Transverse colon (tissue), 4 donors: ENCODE measurements at regions not wholly inside any gene's neighbourhood (a gene's known extent, or its start where the extent isn't known, plus 50 kb on each side); places are given as distances from the start of the nearest gene placed in this dataset.

Experiments
- DNase-seq: peaks from one replicate; pipeline ENCODE4 v3.0.0-alpha.2; 2019
- H3K27ac ChIP-seq, 4 donors: fragments of 200-600 bp; sonication (generic); 2 replicates each; pipeline ENCODE4 v1.5.1; 2016 to 2018; ENCODE audit warnings: inconsistent platforms in 4 of 4
- H3K27me3 ChIP-seq: fragments of 200-600 bp; sonication (generic); 2 replicates; pipeline ENCODE4 v1.5.1; 2017; ENCODE audit warnings: inconsistent platforms
- H3K36me3 ChIP-seq, 4 donors: fragments of 200-600 bp; sonication (generic); 2 replicates each; pipeline ENCODE4 v1.5.1; 2017 to 2019; ENCODE audit warnings: inconsistent platforms in 4 of 4
- H3K4me1 ChIP-seq, 4 donors: fragments of 200-600 bp; sonication (generic); 2 replicates each; pipeline ENCODE4 v1.5.1; 2017 to 2020; ENCODE audit warnings: inconsistent platforms in 4 of 4
- H3K4me3 ChIP-seq, 4 donors: fragments of 200-600 bp; sonication (generic); 1 replicate in 1 of 4; 2 replicates in 3 of 4; pipeline versions ENCODE4 v1.5.1 to v1.6.1; 2017 to 2019; ENCODE audit warnings: inconsistent platforms in 4 of 4
- H3K9me3 ChIP-seq, 2 donors: fragments of 200-600 bp; sonication (generic); 2 replicates each; pipeline ENCODE4 v1.5.1; 2017 to 2019; ENCODE audit warnings: inconsistent platforms in 2 of 2
- EP300 ChIP-seq: sonication (generic); formaldehyde crosslinking; IDR thresholded peaks from one replicate; pipeline ENCODE4 v1.6.1; 2017; ENCODE audit warnings: antibody characterized with exemption, low read depth
- POLR2A ChIP-seq: fragments of 450-650 bp; IDR thresholded peaks from one replicate; pipeline ENCODE4 v1.6.1; 2016; ENCODE audit warnings: antibody characterized with exemption, mild to moderate bottlenecking, moderate library complexity
- POLR2AphosphoS5 ChIP-seq, 3 donors: sonication (generic); formaldehyde crosslinking; IDR thresholded peaks; one replicate each; pipeline ENCODE4 v1.6.1; 2016; ENCODE audit warnings: antibody characterized with exemption in 3 of 3
- WGBS, 2 donors: methylation state at CpG; one replicate each; pipeline ENCODE4 v1.1.5; 2018; ENCODE audit warnings: low coverage in 1 of 2; 5-methylcytosine and 5-hydroxymethylcytosine counted together
- in situ Hi-C, 4 donors: fragments of 200-750 bp; cut with MboI; loops; one replicate each; pipeline versions ENCODE4 v1.15.0 to v1.15.1; 2017; ENCODE audit warnings: low sequenced_read_pairs in 3 of 4, low pct_ligation_motif_present in 1 of 4, low pct_unique_long_range_greater_than_20kb in 1 of 4
- intact Hi-C: fragments of 100-400 bp; cut with DNase I; formaldehyde crosslinking; loops from one replicate; pipeline ENCODE4 v1.15.1; 2023; ENCODE audit warnings: low total_unique reads
- TF ChIP-seq, protein P1 (sequence below), 5 experiments: fragments of 200-600 bp in 3 of 5; fragments of 450-650 bp in 2 of 5; sonication (generic) in 3 of 5; IDR thresholded peaks; 1 replicate in 2 of 5; 2 replicates in 3 of 5; pipeline ENCODE4 v1.5.1; 2016 to 2017; ENCODE audit warnings: antibody characterized with exemption in 5 of 5, inconsistent platforms in 3 of 5, mild to moderate bottlenecking in 2 of 5, moderate library complexity in 1 of 5

DNA sequence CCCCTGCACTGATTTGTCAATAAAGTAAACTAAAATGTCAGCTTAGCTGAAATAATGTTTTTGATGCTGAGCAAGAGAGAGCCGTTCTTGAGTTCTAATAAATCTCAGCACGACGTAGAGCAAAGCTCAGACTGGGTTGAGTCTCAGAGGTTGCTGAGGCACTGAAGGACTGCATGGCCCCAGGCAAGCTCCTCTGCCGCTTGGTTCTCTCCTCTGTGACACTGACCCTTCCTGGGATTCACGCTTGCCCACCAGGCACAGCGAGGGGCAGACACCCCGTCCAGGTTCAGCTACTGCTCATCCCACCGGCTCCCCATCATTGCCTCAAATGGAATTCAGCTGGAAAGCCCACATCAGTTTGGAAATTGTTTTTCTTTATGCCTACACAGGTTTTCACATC lies 129.8 kb downstream of the IRX2 start:
- 75 to 76% methylated on average over 4 to 8 of the region's 8 CpGs for WGBS, 2 donors
- intact Hi-C loops (no loop called here), in situ Hi-C loops (no loop called here)

DNA sequence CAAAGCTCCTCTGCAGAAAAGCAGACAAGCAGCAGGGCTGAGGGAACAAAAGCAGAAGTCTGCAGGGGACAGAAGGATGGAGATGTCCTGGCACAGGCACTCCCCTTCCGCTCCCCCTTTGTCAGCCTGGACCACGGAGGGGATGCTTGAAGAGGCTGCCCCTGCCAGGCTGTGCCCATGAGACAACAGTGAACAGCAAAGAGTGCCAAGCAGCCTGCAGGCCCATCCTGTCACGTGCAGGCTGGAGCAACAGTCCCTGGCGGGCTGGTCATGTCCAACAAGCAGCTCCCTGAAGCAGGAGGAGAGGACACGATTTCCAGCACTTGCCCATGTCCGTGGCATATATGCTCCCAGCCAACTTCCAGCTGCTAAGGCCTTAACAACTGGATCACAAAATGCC lies 132.3 kb downstream of the IRX2 start:
- H3K9me3 ChIP-seq: no peaks in the 10 kb centered on the region
- in situ Hi-C loops: no loop called here
- TF ChIP-seq, protein P1, sequence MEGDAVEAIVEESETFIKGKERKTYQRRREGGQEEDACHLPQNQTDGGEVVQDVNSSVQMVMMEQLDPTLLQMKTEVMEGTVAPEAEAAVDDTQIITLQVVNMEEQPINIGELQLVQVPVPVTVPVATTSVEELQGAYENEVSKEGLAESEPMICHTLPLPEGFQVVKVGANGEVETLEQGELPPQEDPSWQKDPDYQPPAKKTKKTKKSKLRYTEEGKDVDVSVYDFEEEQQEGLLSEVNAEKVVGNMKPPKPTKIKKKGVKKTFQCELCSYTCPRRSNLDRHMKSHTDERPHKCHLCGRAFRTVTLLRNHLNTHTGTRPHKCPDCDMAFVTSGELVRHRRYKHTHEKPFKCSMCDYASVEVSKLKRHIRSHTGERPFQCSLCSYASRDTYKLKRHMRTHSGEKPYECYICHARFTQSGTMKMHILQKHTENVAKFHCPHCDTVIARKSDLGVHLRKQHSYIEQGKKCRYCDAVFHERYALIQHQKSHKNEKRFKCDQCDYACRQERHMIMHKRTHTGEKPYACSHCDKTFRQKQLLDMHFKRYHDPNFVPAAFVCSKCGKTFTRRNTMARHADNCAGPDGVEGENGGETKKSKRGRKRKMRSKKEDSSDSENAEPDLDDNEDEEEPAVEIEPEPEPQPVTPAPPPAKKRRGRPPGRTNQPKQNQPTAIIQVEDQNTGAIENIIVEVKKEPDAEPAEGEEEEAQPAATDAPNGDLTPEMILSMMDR (IDR thresholded peaks at IDR 0.05): no peak
- TF ChIP-seq POLR2A (no peak), POLR2AphosphoS5 (IDR thresholded peaks at IDR 0.05) (no peak), EP300 (no peak)
- no peak overlapping the region for H3K4me3 ChIP-seq
- intact Hi-C loops: no loop called here
- no peaks in the 10 kb centered on the region for H3K27me3 ChIP-seq
- 58% methylated on average over 4 to 6 of the region's 6 CpGs for WGBS, 2 donors
- DNase-seq: no peak
- H3K4me1 ChIP-seq: no peaks in the 10 kb centered on the region
- no peaks in the 10 kb centered on the region for H3K36me3 ChIP-seq
- H3K27ac ChIP-seq: no peak overlapping the region

More for the DNA sequence above, 129.8 kb downstream of the IRX2 start:
- TF ChIP-seq, protein P1 (IDR thresholded peaks at IDR 0.05): no peak
- TF ChIP-seq POLR2AphosphoS5 (IDR thresholded peaks at IDR 0.05): no peak
- no peak for TF ChIP-seq POLR2A
- no peak for DNase-seq
- H3K4me3 ChIP-seq: no peak overlapping the region
- no peak overlapping the region for H3K27ac ChIP-seq
- no peaks in the 10 kb centered on the region for H3K27me3 ChIP-seq
- H3K36me3 ChIP-seq: no peaks in the 10 kb centered on the region
- no peaks in the 10 kb centered on the region for H3K9me3 ChIP-seq
- no peaks in the 10 kb centered on the region for H3K4me1 ChIP-seq

DNA sequence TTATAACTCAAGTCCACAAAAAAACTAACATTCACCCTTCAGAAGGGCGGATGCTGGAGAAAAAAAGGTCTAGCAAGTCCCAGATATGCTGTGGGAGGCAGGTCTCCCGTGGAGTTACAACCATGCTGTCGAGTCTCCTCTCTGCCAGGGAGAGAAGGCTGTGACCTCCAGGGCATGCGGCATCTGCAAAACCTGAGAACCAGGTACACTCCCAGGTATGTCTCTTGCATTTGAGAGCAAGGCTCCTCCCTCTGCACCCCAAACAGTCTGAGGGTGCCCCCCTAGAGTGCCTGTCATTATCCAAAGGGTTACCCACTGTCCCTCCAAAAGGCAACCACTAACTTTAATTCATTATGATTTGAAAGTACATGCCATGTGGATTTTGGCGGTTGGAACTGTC lies 134.0 kb downstream of the IRX2 start:
- no peaks in the 10 kb centered on the region for H3K36me3 ChIP-seq
- H3K4me1 ChIP-seq: no peaks in the 10 kb centered on the region
- no peak overlapping the region for H3K27ac ChIP-seq
- no peak overlapping the region for H3K4me3 ChIP-seq
- no peaks in the 10 kb centered on the region for H3K27me3 ChIP-seq
- intact Hi-C loops: no loop called here
- H3K9me3 ChIP-seq: no peaks in the 10 kb centered on the region
- TF ChIP-seq, protein P1 (IDR thresholded peaks at IDR 0.05): no peak
- TF ChIP-seq POLR2A (no peak), POLR2AphosphoS5 (IDR thresholded peaks at IDR 0.05) (no peak), EP300 (no peak)
- in situ Hi-C loops: no loop called here
- no peak for DNase-seq
- 67 to 80% methylated on average over 3 to 5 of the region's 5 CpGs for WGBS, 2 donors

DNA sequence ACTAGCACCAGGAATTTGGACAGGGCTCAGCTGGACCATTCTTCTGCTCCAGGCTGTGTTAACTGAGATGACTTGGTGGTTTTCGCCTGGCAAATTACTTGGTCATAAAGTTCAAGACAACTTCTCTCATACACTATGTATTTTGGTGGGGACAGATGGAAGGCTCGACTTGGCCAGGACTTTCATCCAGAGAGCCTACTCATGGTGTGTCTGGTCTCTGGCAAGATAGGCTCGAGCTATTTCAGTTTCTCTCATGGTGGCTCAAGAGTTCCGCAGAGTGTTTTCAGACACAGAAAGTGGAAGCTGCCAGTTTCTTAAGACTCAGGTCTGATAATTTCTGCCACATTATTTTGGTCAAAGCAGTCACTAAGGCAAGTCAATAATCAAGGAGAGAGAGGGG lies 135.6 kb downstream of the IRX2 start:
- no peak for DNase-seq
- Histone ChIP-seq H3K4me1 (no peaks in the 10 kb centered on the region), H3K36me3 (no peaks in the 10 kb centered on the region), H3K27ac (no peak overlapping the region), H3K4me3 (no peak overlapping the region), H3K27me3 (no peaks in the 10 kb centered on the region), H3K9me3 (no peaks in the 10 kb centered on the region)
- TF ChIP-seq POLR2AphosphoS5 (IDR thresholded peaks at IDR 0.05) (no peak), POLR2A (no peak), EP300 (no peak)
- intact Hi-C loops (no loop called here), in situ Hi-C loops (no loop called here)
- 20 to 72% methylated on average over 1 to 4 of the region's 4 CpGs for WGBS, 2 donors

DNA sequence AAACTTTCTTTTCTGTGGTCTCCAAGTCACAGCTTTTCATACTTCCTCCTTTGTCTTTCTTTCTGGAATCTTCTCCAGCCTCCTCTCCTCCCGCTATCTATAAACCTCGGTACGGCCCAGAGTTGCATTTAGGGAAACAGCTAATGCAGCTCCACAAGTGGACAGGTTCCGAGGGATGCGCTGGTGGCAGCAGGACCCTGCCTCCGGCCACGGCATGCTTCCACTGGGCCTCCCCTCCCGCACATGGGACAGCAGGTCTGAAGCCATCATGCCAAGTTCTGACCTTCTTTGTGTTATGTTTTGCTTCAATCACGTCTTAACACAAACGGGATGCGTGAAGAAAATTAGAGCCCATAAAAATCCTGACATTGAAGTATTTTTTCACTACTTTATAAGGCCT lies 136.9 kb downstream of the IRX2 start:
- TF ChIP-seq, protein P1 (IDR thresholded peaks at IDR 0.05): no peak
- TF ChIP-seq POLR2A (no peak), POLR2AphosphoS5 (IDR thresholded peaks at IDR 0.05) (no peak), EP300 (no peak)
- Histone ChIP-seq H3K4me3 (no peak overlapping the region), H3K27me3 (no peaks in the 10 kb centered on the region), H3K4me1 (no peaks in the 10 kb centered on the region), H3K27ac (no peak overlapping the region), H3K36me3 (no peaks in the 10 kb centered on the region), H3K9me3 (no peaks in the 10 kb centered on the region)
- DNase-seq: no peak
- intact Hi-C loops (no loop called here), in situ Hi-C loops (no loop called here)
- WGBS, 2 donors: 84 to 93% methylated on average over 6 to 11 of the region's 11 CpGs
